ENCODE measurements at regions not wholly inside any gene's neighbourhood (a gene's known extent, or its start where the extent isn't known, plus 50 kb on each side); places are given as distances from the start of the nearest gene placed in this dataset.
"Not testable (repeated sequence)": the region's sequence is repeated elsewhere in the genome, so short reads cannot be mapped to it uniquely, and the experiment has no call there.

GRCh38 chr20:12072221-12072953 is 154.7 kb downstream of the BTBD3 start:
- no peak for DNase-seq (ENCODE audit: low spot score)

- no peak for DNase-seq (ENCODE audit: low spot score)
Measured at GRCh38 chr20:12072954-12073264, 155.2 kb downstream of the BTBD3 start.

- no peak for DNase-seq (ENCODE audit: low spot score)
Measured at GRCh38 chr20:12074111-12074655, 156.5 kb downstream of the BTBD3 start.

GRCh38 chr20:12076200-12076599 is 158.5 kb downstream of the BTBD3 start:
- no peak for DNase-seq (ENCODE audit: low spot score)

- no peak for DNase-seq (ENCODE audit: low spot score)
Measured at GRCh38 chr20:12077875-12078274, 160.2 kb downstream of the BTBD3 start.

- no peak for DNase-seq (ENCODE audit: low spot score)
Measured at GRCh38 chr20:12079490-12079889, 161.8 kb downstream of the BTBD3 start.

- no peak for DNase-seq (ENCODE audit: low spot score)
Measured at GRCh38 chr20:12083269-12083668, 165.6 kb downstream of the BTBD3 start.

- DNase-seq (ENCODE audit: low spot score), result no peak
Measured at GRCh38 chr20:12084482-12084881, 166.8 kb downstream of the BTBD3 start.

- no peak for DNase-seq (ENCODE audit: low spot score)
Measured at GRCh38 chr20:12086359-12086758, 168.7 kb downstream of the BTBD3 start.

GRCh38 chr20:12090920-12091319 is 173.2 kb downstream of the BTBD3 start:
- no peak for DNase-seq (ENCODE audit: low spot score)

- DNase-seq (ENCODE audit: low spot score), result no peak
Measured at GRCh38 chr20:12093057-12093796, 175.5 kb downstream of the BTBD3 start.

GRCh38 chr20:12093797-12094190 is 176.1 kb downstream of the BTBD3 start:
- DNase-seq (ENCODE audit: low spot score), result not testable (repeated sequence)

- DNase-seq (ENCODE audit: low spot score), result no peak
Measured at GRCh38 chr20:12095180-12095920, 177.7 kb downstream of the BTBD3 start.

GRCh38 chr20:12098421-12098820 is 180.7 kb downstream of the BTBD3 start:
- DNase-seq (ENCODE audit: low spot score), result no peak

GRCh38 chr20:12108846-12109245 is 191.2 kb downstream of the BTBD3 start:
- DNase-seq (ENCODE audit: low spot score), result no peak

GRCh38 chr20:12110274-12110673 is 192.6 kb downstream of the BTBD3 start:
- no peak for DNase-seq (ENCODE audit: low spot score)

GRCh38 chr20:12110711-12111110 is 193.0 kb downstream of the BTBD3 start:
- DNase-seq (ENCODE audit: low spot score), result no peak

- no peak for DNase-seq (ENCODE audit: low spot score)
Measured at GRCh38 chr20:12111431-12112088, 193.9 kb downstream of the BTBD3 start.

GRCh38 chr20:12112089-12112474 is 194.4 kb downstream of the BTBD3 start:
- DNase-seq (ENCODE audit: low spot score), result no peak

GRCh38 chr20:12112665-12113064 is 195.0 kb downstream of the BTBD3 start:
- no peak for DNase-seq (ENCODE audit: low spot score)

GRCh38 chr20:12113075-12113467 is 195.4 kb downstream of the BTBD3 start:
- DNase-seq (ENCODE audit: low spot score), result no peak

All from SW480 (cell line).